ENCODE measurements at regions not wholly inside any gene's neighbourhood (a gene's known extent, or its start where the extent isn't known, plus 50 kb on each side); places are given as distances from the start of the nearest gene placed in this dataset.

DNA sequence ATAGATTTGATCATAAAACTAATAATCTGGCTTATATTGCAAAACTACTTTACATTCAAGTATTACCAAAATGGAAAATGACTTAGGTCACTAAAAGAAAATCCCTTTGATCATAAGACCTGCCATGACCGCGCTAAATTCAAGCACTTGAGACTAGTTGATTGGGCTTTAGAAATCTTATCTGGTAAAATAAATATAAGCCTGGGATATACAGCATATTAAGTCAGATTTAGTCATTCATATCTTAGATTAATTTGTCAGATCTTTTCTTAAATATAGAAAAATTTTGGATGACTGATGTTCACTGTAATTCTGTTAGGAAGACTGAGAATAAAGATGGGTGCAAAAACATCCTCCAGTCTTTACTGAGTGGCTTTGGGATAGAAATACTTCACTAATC lies 450.0 kb downstream of the HTR7 start:
- H3K27me3 ChIP-seq (ENCODE audit: control insufficient read depth, insufficient read depth, low read length): no peaks in the 10 kb centered on the region
- H3K9ac ChIP-seq (ENCODE audit: low read length): no peak overlapping the region
- no peak overlapping the region for H3K27ac ChIP-seq (ENCODE audit: low read length)
- H3K36me3 ChIP-seq (ENCODE audit: control insufficient read depth, low read depth, low read length): no peaks in the 10 kb centered on the region
- no peak overlapping the region for H3K4me3 ChIP-seq (ENCODE audit: low read length)
- no peaks in the 10 kb centered on the region for H3K4me1 ChIP-seq (ENCODE audit: control insufficient read depth, low read depth, low read length)
- H3K9me3 ChIP-seq (ENCODE audit: control insufficient read depth, low read depth, low read length): peaks cover 12% of the 10 kb centered on the region

DNA sequence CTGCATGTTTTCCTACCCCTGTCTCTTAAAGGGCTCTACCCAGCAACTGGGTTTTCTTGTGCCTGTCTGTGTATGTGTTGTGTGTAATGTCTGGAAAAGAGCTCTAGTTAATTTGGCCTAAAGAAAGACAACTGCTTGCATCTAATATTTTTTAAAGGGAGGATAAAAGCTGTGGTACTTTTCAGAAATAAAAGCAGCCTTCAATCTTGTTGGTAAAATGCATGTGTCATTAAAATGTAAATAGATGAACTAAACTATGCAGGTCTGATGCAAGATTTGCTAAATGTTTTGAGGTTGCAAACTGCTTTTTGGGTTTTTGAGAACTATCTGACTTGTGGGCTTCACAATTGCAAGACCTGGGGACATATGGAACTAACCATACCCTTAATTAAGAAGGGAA lies 445.3 kb downstream of the HTR7 start:
- H3K27me3 ChIP-seq (ENCODE audit: control insufficient read depth, insufficient read depth, low read length): no peaks in the 10 kb centered on the region
- H3K9me3 ChIP-seq (ENCODE audit: control insufficient read depth, low read depth, low read length): peaks cover 12% of the 10 kb centered on the region
- no peak overlapping the region for H3K27ac ChIP-seq (ENCODE audit: low read length)
- no peak overlapping the region for H3K9ac ChIP-seq (ENCODE audit: low read length)
- H3K4me1 ChIP-seq (ENCODE audit: control insufficient read depth, low read depth, low read length): peaks cover 2% of the 10 kb centered on the region
- H3K36me3 ChIP-seq (ENCODE audit: control insufficient read depth, low read depth, low read length): no peaks in the 10 kb centered on the region
- no peak overlapping the region for H3K4me3 ChIP-seq (ENCODE audit: low read length)

DNA sequence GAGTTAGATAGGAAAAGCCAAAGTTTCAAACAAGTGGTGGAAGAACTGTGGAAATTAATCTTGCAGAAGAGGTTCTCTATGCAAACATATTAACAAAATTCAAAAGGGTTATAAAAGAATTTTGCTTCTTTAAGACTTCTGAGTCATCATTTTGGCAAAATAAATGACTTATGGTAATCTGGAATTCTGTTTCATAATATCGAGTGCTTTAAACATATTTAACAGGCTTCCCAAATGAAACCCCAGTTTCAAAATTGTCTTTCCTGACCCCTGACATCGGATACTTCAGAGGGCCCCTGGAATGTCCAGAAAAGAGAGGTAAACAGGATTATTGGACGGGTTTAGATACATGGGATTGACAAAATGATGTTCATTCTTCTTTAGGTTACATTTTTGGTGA lies 444.6 kb downstream of the HTR7 start:
- Histone ChIP-seq H3K36me3 (ENCODE audit: control insufficient read depth, low read depth, low read length) (no peaks in the 10 kb centered on the region), H3K27me3 (ENCODE audit: control insufficient read depth, insufficient read depth, low read length) (no peaks in the 10 kb centered on the region), H3K4me3 (ENCODE audit: low read length) (no peak overlapping the region), H3K27ac (ENCODE audit: low read length) (no peak overlapping the region), H3K9me3 (ENCODE audit: control insufficient read depth, low read depth, low read length) (peaks cover 12% of the 10 kb centered on the region), H3K9ac (ENCODE audit: low read length) (no peak overlapping the region), H3K4me1 (ENCODE audit: control insufficient read depth, low read depth, low read length) (peaks cover 3% of the 10 kb centered on the region)

DNA sequence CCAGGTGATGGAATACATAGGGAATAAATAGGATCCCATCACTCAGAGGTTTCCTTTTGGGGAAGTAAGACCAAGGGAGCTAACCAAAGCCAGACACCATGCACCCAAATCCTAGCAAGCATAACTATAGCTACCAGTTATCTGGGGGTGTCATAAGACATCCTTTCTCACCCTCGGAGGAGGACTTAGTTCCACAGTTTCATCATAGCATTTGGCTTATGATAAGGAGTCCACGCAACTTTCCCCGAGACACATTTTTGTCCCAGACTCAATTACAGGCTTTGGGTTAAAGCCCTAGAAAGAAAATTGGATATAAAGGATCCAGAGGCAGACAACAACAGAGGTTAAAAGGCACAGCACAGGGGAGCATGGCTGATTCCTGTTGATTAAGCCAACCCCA lies 442.9 kb downstream of the HTR7 start:
- Histone ChIP-seq H3K27ac (ENCODE audit: low read length) (no peak overlapping the region), H3K4me1 (ENCODE audit: control insufficient read depth, low read depth, low read length) (peaks cover 3% of the 10 kb centered on the region), H3K4me3 (ENCODE audit: low read length) (no peak overlapping the region)

DNA sequence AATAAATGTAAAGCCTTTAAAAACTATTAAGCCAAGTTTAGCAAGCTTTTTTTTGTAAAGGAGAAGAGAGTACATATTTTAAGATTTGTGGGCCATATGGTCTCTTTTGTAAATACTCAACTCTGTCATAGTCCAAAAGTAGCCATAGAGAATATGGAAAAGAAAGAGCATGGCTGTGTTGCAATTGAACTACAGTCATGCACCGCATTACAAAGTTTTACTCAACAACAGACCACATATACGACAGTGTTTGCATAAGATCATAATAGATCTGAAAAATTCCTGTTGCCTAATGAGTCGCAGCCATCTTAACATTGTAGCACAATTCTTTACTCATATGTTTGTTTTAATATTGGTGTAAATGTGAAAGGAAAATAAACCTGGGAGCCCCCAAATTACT lies 440.8 kb downstream of the HTR7 start:
- H3K9ac ChIP-seq (ENCODE audit: low read length): no peak overlapping the region
- H3K27me3 ChIP-seq (ENCODE audit: control insufficient read depth, insufficient read depth, low read length): no peaks in the 10 kb centered on the region
- no peaks in the 10 kb centered on the region for H3K36me3 ChIP-seq (ENCODE audit: control insufficient read depth, low read depth, low read length)
- peaks cover 3% of the 10 kb centered on the region for H3K4me1 ChIP-seq (ENCODE audit: control insufficient read depth, low read depth, low read length)
- no peak overlapping the region for H3K4me3 ChIP-seq (ENCODE audit: low read length)
- H3K27ac ChIP-seq (ENCODE audit: low read length): no peak overlapping the region
- no peaks in the 10 kb centered on the region for H3K9me3 ChIP-seq (ENCODE audit: control insufficient read depth, low read depth, low read length)

More for the DNA sequence above, 442.9 kb downstream of the HTR7 start:
- Histone ChIP-seq H3K36me3 (ENCODE audit: control insufficient read depth, low read depth, low read length) (no peaks in the 10 kb centered on the region), H3K9me3 (ENCODE audit: control insufficient read depth, low read depth, low read length) (peaks cover 12% of the 10 kb centered on the region), H3K9ac (ENCODE audit: low read length) (no peak overlapping the region), H3K27me3 (ENCODE audit: control insufficient read depth, insufficient read depth, low read length) (no peaks in the 10 kb centered on the region)

DNA sequence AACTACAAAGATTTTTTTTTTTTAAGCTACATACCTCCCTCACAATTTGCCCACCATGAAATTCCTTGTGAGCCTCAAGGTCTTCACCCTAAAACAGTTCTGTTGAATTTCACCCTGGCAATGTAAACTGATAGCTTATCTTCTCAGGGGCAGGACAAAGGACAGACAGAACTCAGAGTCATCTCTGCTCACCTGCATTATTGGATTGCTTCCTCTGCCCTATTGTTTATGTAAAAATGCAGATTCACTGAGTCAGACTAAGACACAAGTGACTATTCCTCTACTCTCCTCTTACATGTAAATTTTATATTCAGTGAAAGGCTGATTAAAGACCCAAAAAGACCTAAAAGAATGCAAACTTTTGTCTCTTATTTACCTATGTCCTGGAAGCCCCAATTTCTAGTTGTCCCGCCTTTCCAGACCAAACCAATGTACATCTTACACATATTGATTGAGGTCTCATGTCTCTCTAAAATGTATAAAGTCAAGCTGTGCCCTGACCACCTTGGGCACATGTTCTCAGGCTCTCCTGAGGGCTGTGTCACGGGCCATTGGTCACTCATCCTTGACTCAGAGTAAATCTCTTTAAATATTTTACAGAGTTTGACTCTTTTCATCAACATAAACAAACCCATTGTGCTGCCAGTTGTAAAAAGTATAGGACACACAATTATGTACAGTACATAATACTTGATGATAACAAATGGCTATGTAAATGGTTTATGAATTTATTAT lies 440.2 kb downstream of the HTR7 start:
- Histone ChIP-seq H3K9ac (ENCODE audit: low read length) (no peak overlapping the region), H3K4me3 (ENCODE audit: low read length) (no peak overlapping the region), H3K36me3 (ENCODE audit: control insufficient read depth, low read depth, low read length) (no peaks in the 10 kb centered on the region), H3K27ac (ENCODE audit: low read length) (no peak overlapping the region), H3K9me3 (ENCODE audit: control insufficient read depth, low read depth, low read length) (no peaks in the 10 kb centered on the region), H3K4me1 (ENCODE audit: control insufficient read depth, low read depth, low read length) (peaks cover 3% of the 10 kb centered on the region), H3K27me3 (ENCODE audit: control insufficient read depth, insufficient read depth, low read length) (no peaks in the 10 kb centered on the region)

DNA sequence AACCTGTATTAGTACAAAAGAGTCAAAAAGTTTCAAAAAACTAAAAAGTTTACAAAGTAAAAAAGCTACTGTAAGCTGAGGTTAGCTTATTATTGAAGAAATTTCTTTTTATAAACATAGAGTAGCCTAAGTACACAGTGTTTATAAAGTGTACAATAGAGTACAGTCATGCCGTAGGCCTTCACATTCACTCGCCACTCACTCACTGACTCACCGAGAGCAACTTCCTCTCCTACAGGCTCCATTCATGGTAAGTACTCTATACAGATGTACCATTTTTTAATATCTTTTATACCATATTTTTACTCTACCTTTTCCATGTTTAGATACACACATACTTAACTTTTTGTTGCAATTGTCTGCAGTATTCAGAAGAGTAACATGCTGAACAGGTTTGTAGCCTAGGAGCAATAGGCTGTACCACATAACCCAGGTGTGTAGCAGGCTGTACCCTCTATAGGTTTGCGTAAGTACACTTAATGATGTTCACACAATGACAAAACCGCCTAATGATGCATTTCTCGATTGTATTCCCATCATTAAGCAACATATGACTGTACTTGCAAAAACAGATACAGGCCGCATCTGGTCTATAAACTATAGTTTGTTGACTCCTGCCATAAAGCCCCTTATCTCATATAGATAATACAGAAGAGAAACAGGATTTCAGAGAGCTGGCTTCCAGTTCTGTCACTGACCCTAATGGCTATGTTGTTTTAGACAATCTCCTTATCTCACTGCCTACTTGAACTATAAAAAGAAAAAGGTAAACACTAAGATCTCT lies 438.8 kb downstream of the HTR7 start:
- no peaks in the 10 kb centered on the region for H3K9me3 ChIP-seq (ENCODE audit: control insufficient read depth, low read depth, low read length)
- no peaks in the 10 kb centered on the region for H3K27me3 ChIP-seq (ENCODE audit: control insufficient read depth, insufficient read depth, low read length)
- no peak overlapping the region for H3K4me3 ChIP-seq (ENCODE audit: low read length)
- H3K27ac ChIP-seq (ENCODE audit: low read length): no peak overlapping the region
- H3K36me3 ChIP-seq (ENCODE audit: control insufficient read depth, low read depth, low read length): no peaks in the 10 kb centered on the region
- peaks cover 3% of the 10 kb centered on the region for H3K4me1 ChIP-seq (ENCODE audit: control insufficient read depth, low read depth, low read length)
- H3K9ac ChIP-seq (ENCODE audit: low read length): no peak overlapping the region

DNA sequence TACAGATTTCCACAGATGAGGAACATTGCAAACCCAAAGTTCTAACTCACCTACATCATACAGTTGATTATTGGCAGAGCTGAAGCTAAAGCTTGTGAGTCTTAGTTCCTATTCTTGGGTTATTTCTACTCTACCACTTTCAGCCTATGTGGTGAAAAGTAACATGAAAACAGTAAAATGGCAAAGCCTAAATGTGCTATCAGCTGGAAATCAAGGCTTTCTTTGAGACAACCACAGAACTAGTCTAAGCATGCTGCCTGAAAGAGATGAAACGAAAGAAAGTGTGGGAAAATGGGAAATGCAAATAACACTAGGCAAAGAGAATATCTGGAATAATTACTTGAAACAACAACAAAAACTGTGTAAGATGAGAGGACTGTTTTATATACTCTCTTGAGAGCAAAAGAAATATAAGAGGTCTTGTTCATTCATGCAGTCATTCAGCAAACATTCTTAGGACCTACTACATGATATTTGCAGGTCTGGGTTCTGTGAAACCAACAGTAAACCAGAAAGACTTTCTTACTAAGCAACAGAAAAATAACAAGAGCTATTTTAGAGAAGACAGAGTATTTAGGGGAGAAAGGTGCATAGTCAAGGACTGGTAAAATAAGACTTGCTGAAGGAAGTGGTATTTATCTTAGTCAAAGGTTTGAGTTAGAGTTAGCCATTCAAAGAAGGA lies 437.1 kb downstream of the HTR7 start:
- no peak overlapping the region for H3K27ac ChIP-seq (ENCODE audit: low read length)
- H3K4me3 ChIP-seq (ENCODE audit: low read length): no peak overlapping the region
- H3K27me3 ChIP-seq (ENCODE audit: control insufficient read depth, insufficient read depth, low read length): no peaks in the 10 kb centered on the region

DNA sequence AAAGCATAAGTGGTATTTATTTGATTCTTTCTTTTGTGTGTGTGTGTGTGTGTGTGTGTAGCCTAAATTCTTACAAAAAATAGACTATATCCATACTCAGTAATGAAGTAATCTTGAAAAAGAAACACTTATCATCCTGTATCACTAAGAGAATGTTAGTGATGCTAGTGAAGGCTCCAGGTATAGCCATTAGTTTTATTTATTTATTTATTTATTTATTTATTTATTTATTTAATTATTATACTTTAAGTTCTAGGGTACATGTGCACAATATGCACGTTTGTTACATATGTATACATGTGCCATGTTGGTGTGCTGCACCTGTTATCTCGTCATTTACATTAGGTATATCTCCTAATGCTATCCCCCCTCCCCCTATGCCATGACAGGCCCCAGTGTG lies 436.0 kb downstream of the HTR7 start:
- Histone ChIP-seq H3K9me3 (ENCODE audit: control insufficient read depth, low read depth, low read length) (no peaks in the 10 kb centered on the region), H3K9ac (ENCODE audit: low read length) (no peak overlapping the region), H3K4me1 (ENCODE audit: control insufficient read depth, low read depth, low read length) (peaks cover 3% of the 10 kb centered on the region), H3K27ac (ENCODE audit: low read length) (no peak overlapping the region), H3K4me3 (ENCODE audit: low read length) (no peak overlapping the region), H3K36me3 (ENCODE audit: control insufficient read depth, low read depth, low read length) (no peaks in the 10 kb centered on the region), H3K27me3 (ENCODE audit: control insufficient read depth, insufficient read depth, low read length) (no peaks in the 10 kb centered on the region)

More for the DNA sequence above, 437.1 kb downstream of the HTR7 start:
- Histone ChIP-seq H3K4me1 (ENCODE audit: control insufficient read depth, low read depth, low read length) (peaks cover 3% of the 10 kb centered on the region), H3K36me3 (ENCODE audit: control insufficient read depth, low read depth, low read length) (no peaks in the 10 kb centered on the region), H3K9me3 (ENCODE audit: control insufficient read depth, low read depth, low read length) (no peaks in the 10 kb centered on the region), H3K9ac (ENCODE audit: low read length) (no peak overlapping the region)

DNA sequence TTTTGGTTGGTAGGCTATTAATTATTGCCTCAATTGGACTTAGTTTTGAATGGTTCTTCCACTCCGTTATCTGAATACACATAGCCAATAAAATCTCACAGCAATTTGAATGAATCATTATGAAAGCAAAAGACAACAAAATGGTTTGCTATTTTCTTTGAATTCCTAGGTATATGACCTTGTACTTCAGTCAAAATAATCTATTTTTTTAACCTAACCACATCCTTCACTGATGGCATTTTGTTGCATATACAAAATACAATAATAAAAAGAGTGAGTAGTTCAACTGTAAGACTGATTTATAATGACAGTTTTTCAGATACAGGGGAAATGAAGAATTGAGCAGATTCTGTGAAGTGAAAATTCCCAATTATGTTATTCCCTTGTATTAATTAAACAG lies 433.1 kb downstream of the HTR7 start:
- no peak overlapping the region for H3K9ac ChIP-seq (ENCODE audit: low read length)
- H3K36me3 ChIP-seq (ENCODE audit: control insufficient read depth, low read depth, low read length): no peaks in the 10 kb centered on the region
- H3K9me3 ChIP-seq (ENCODE audit: control insufficient read depth, low read depth, low read length): no peaks in the 10 kb centered on the region
- H3K4me1 ChIP-seq (ENCODE audit: control insufficient read depth, low read depth, low read length): no peaks in the 10 kb centered on the region
- no peaks in the 10 kb centered on the region for H3K27me3 ChIP-seq (ENCODE audit: control insufficient read depth, insufficient read depth, low read length)
- no peak overlapping the region for H3K4me3 ChIP-seq (ENCODE audit: low read length)
- H3K27ac ChIP-seq (ENCODE audit: low read length): no peak overlapping the region

DNA sequence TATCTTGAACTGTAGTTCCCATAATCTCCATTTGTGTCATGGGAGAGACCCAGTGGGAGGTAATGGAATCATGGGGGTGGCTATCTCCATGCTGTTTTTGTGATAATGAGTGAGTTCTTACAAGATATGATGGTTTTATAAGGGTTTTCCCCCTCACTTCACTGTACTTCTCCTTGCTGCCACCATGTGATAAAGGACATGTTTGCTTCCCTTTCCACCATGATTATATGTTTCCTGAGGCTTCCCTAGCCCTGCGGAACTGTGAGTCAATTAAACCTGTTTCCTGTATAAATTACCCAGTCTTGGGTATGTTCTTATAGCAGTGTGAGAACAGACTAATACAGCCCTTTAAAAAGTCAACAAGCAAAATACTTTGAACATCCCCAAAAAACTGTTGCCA lies 427.7 kb downstream of the HTR7 start:
- Histone ChIP-seq H3K27me3 (ENCODE audit: control insufficient read depth, insufficient read depth, low read length) (no peaks in the 10 kb centered on the region), H3K4me3 (ENCODE audit: low read length) (no peak overlapping the region), H3K36me3 (ENCODE audit: control insufficient read depth, low read depth, low read length) (no peaks in the 10 kb centered on the region), H3K9me3 (ENCODE audit: control insufficient read depth, low read depth, low read length) (no peaks in the 10 kb centered on the region), H3K4me1 (ENCODE audit: control insufficient read depth, low read depth, low read length) (no peaks in the 10 kb centered on the region), H3K27ac (ENCODE audit: low read length) (no peak overlapping the region), H3K9ac (ENCODE audit: low read length) (no peak overlapping the region)
